OCI-LY7 (cell line): ENCODE measurements at regions not wholly inside any gene's neighbourhood (a gene's known extent, or its start where the extent isn't known, plus 50 kb on each side); places are given as distances from the start of the nearest gene placed in this dataset.

Source experiments
- BruUV-seq: library from RNA; stranded (reverse); fragments of 400-500 nt; replicated peaks from 2 replicates; lab custom pipeline; 2021; lab: Mats Ljungman, UMichigan
- CTCF ChIA-PET: fragments of 300-600 bp; sonication (Branson Sonifier 250); formaldehyde crosslinking; loops from one replicate; lab custom pipeline; 2022; ENCODE audit warnings: antibody characterized with exemption; ENCODE audit not compliant: unreplicated experiment; lab: Charles Lee
- POLR2A ChIA-PET: fragments of 300-600 bp; sonication (Branson Sonifier 250); formaldehyde crosslinking; loops from one replicate; lab custom pipeline; 2022; ENCODE audit warnings: antibody characterized with exemption; lab: Charles Lee
- DNase-seq: peaks from one replicate; pipeline ENCODE4 v3.0.0-alpha.2; 2015; ENCODE audit warnings: low spot score
- H2AFZ ChIP-seq: fragments of 200-600 bp; sonication (generic), shearing (Covaris generic); 2 replicates; pipeline ENCODE4 v1.6.1; 2014; ENCODE audit warnings: mild to moderate bottlenecking, antibody characterized with exemption, low read length, moderate library complexity
- H3K27ac ChIP-seq: fragments of 200-600 bp; sonication (generic); 2 replicates; pipeline ENCODE4 v1.5.1; 2014; ENCODE audit warnings: mixed run types, low read depth, mild to moderate bottlenecking, moderate library complexity, low read length, inconsistent platforms; ENCODE audit not compliant: poor library complexity, severe bottlenecking
- H3K36me3 ChIP-seq: fragments of 200-600 bp; sonication (generic); 2 replicates; pipeline ENCODE4 v1.6.1; 2014; ENCODE audit warnings: mild to moderate bottlenecking, antibody characterized with exemption, low read length, moderate library complexity, mixed read lengths; ENCODE audit not compliant: insufficient read depth
- H3K4me1 ChIP-seq: fragments of 200-600 bp; sonication (generic); 2 replicates; pipeline ENCODE4 v1.5.1; 2014; ENCODE audit warnings: mild to moderate bottlenecking, low read length; ENCODE audit not compliant: insufficient read depth, poor library complexity, severe bottlenecking
- H3K4me2 ChIP-seq: fragments of 200-600 bp; sonication (generic); 2 replicates; pipeline ENCODE4 v1.6.1; 2014; ENCODE audit warnings: mild to moderate bottlenecking, low read length
- H3K4me3 ChIP-seq: fragments of 200-600 bp; sonication (generic); 2 replicates; pipeline ENCODE4 v1.5.1; 2014; ENCODE audit warnings: mild to moderate bottlenecking, low read depth, low read length; ENCODE audit not compliant: poor library complexity, severe bottlenecking
- H3K79me2 ChIP-seq: fragments of 200-600 bp; sonication (generic); 2 replicates; pipeline ENCODE4 v1.6.1; 2016; ENCODE audit warnings: low read depth, mild to moderate bottlenecking, low read length, moderate library complexity, mixed read lengths; ENCODE audit not compliant: insufficient read depth
- H3K9me2 ChIP-seq: fragments of 200-600 bp; sonication (generic); 2 replicates; pipeline ENCODE4 v1.6.1; 2016; ENCODE audit warnings: mild to moderate bottlenecking, low read length, mixed read lengths; ENCODE audit not compliant: insufficient read depth
- H3K9me3 ChIP-seq: fragments of 200-600 bp; sonication (generic); 2 replicates; pipeline ENCODE4 v1.6.1; 2014; ENCODE audit warnings: mild to moderate bottlenecking, mixed run types, low read length, mixed read lengths
- H4K20me1 ChIP-seq: fragments of 200-600 bp; sonication (generic); 2 replicates; pipeline ENCODE4 v1.6.1; 2014; ENCODE audit warnings: mild to moderate bottlenecking, antibody characterized with exemption, low read length, moderate library complexity, mixed read lengths; ENCODE audit not compliant: insufficient read depth
- EZH2phosphoT487 ChIP-seq: fragments of 200-600 bp; sonication (generic); IDR thresholded peaks from 2 replicates; pipeline ENCODE4 v1.6.1; 2018; ENCODE audit warnings: low read depth, borderline replicate concordance, mild to moderate bottlenecking, mixed run types, antibody characterized with exemption, low read length, moderate library complexity, mixed read lengths
- intact Hi-C: fragments of 100-400 bp; cut with micrococcal nuclease; formaldehyde crosslinking; loops from one replicate; pipeline ENCODE4 v1.10.0; 2022; ENCODE audit not compliant: unreplicated experiment
- TF ChIP-seq, protein P1 (sequence below): fragments of 200-600 bp; sonication (generic); conservative IDR thresholded peaks from 2 replicates; pipeline ENCODE4 v1.5.1; 2014; ENCODE audit warnings: mild to moderate bottlenecking, antibody characterized with exemption, low read length, moderate library complexity, mixed read lengths

DNA sequence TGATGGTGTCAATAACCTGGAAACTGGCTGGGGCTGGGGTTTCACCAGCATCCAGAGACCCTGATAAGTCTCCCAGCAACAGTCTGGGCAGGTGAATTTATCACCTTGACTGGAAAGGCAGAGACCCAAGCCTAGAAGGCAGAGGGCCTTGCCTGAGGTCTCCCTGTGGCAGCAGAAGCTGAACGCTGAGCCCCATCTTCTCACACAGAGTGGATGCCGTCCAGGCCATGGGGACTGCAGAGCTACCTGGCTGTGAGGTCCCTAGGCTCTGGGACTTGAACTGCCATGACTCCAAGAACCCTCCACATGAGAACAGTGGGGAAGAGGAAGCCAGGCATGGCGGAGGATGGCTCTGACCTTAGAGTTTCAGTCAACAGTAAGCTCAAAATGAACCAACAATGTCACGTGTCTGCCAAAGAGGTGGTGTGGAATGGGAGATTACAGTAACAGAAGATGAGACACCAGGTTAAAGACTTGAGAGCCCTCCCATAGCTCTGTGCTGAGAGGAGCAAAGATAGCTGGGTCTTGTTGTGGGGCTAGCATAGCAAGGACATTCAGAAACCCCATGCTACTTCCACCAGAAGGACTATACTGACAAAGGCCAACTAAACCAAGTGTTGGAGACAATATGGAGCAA is 79.1 kb upstream of the LINC01488 start:
- no peaks in the 10 kb centered on the region for H3K4me1 ChIP-seq
- no peaks in the 10 kb centered on the region for H3K36me3 ChIP-seq
- TF ChIP-seq, protein P1, sequence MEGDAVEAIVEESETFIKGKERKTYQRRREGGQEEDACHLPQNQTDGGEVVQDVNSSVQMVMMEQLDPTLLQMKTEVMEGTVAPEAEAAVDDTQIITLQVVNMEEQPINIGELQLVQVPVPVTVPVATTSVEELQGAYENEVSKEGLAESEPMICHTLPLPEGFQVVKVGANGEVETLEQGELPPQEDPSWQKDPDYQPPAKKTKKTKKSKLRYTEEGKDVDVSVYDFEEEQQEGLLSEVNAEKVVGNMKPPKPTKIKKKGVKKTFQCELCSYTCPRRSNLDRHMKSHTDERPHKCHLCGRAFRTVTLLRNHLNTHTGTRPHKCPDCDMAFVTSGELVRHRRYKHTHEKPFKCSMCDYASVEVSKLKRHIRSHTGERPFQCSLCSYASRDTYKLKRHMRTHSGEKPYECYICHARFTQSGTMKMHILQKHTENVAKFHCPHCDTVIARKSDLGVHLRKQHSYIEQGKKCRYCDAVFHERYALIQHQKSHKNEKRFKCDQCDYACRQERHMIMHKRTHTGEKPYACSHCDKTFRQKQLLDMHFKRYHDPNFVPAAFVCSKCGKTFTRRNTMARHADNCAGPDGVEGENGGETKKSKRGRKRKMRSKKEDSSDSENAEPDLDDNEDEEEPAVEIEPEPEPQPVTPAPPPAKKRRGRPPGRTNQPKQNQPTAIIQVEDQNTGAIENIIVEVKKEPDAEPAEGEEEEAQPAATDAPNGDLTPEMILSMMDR: no peak
- no peak for TF ChIP-seq EZH2phosphoT487
- H4K20me1 ChIP-seq: no peaks in the 10 kb centered on the region
- POLR2A ChIA-PET: no interaction called here
- H3K9me2 ChIP-seq: no peaks in the 10 kb centered on the region
- no peak for DNase-seq
- CTCF ChIA-PET: no interaction called here
- no peak overlapping the region for H3K4me2 ChIP-seq
- no peaks in the 10 kb centered on the region for H3K9me3 ChIP-seq
- no peak overlapping the region for H2AFZ ChIP-seq
- no peaks in the 10 kb centered on the region for H3K79me2 ChIP-seq
- no peak overlapping the region for H3K4me3 ChIP-seq
- H3K27ac ChIP-seq: no peak overlapping the region
- BruUV-seq: no TSS peak
- intact Hi-C loops: no loop called here

DNA sequence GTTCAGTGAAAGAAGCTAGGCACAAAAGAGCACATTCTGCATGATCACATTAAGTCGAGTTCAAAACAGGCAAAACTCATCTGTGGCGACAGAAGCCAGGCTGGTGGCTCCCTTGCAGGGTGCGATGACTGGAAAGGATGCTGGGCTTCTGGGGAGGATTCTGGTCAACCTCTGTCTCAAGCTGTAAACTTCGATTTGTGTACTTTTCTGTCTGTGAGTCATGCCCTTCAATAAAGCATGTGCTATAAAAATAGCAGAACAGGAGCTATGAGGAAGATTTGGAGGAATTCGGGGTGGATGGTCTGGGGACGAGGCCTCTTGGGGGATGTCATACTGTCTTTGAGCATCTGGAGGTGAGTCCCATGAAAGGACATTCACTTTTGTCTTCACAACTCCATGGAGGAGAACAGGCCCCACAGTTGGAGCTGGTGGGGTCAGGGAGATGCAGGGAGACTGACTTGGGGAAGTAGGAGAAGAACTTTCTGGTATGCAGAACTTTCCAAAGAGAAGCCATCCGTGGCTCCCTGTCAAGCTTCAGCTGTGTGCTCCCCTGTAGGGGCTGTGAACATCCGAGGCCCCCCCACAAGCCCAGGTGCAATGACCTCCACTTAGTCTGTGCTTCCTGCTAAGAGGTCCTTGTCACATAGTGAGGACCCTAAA is 77.8 kb upstream of the LINC01488 start:
- no peak for TF ChIP-seq EZH2phosphoT487
- TF ChIP-seq, protein P1: no peak
- H3K4me1 ChIP-seq: no peaks in the 10 kb centered on the region
- intact Hi-C loops: no loop called here
- no peak overlapping the region for H3K4me3 ChIP-seq
- no peak overlapping the region for H3K27ac ChIP-seq
- CTCF ChIA-PET: interaction anchor here (0.7 kb wide), 1 partner anchor 17 kb away, joined by 3 read pairs; no protein-coding TSS in a partner anchor
- H3K4me2 ChIP-seq: no peak overlapping the region
- no peaks in the 10 kb centered on the region for H3K9me3 ChIP-seq
- DNase-seq: no peak
- H3K36me3 ChIP-seq: no peaks in the 10 kb centered on the region
- no peak overlapping the region for H2AFZ ChIP-seq
- no TSS peak for BruUV-seq
- no peaks in the 10 kb centered on the region for H3K9me2 ChIP-seq
- H4K20me1 ChIP-seq: no peaks in the 10 kb centered on the region
- H3K79me2 ChIP-seq: no peaks in the 10 kb centered on the region
- POLR2A ChIA-PET: no interaction called here

DNA sequence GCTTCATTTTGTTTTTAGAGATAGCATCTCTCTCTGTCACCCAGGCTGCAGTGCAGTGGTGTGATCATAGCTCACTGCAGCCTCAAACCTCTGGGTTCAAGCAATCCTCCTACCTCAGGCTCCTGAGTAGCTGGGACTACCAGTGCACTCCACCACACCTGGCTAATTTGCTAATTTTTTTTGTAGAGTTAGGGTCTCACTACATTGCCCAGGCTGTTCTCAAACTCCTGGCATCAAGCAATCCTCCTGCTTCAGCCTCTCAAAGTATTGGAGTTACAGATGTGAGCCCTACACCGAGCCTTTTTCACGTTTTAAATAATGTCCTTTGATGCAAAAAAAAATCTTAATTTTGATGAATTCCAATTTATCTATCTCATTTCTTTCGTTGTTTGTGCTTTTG is 75.4 kb upstream of the LINC01488 start:
- Histone ChIP-seq H3K4me2 (no peak overlapping the region), H4K20me1 (no peaks in the 10 kb centered on the region), H3K36me3 (no peaks in the 10 kb centered on the region), H3K27ac (no peak overlapping the region), H2AFZ (no peak overlapping the region), H3K79me2 (no peaks in the 10 kb centered on the region), H3K4me1 (no peaks in the 10 kb centered on the region), H3K4me3 (no peak overlapping the region), H3K9me2 (no peaks in the 10 kb centered on the region), H3K9me3 (no peaks in the 10 kb centered on the region)
- ChIA-PET CTCF (no interaction called here), POLR2A (interaction anchor here (0.7 kb wide), 1 partner anchor 184 kb away, joined by 3 read pairs; no protein-coding TSS in a partner anchor)
- TF ChIP-seq, protein P1: no peak
- no peak for DNase-seq
- intact Hi-C loops: no loop called here
- no TSS peak for BruUV-seq
